ENCODE measurements at regions not wholly inside any gene's neighbourhood (a gene's known extent, or its start where the extent isn't known, plus 50 kb on each side); places are given as distances from the start of the nearest gene placed in this dataset.

- TF ChIP-seq CTCF (IDR thresholded peaks at IDR 0.05) = no peak
- no peak for TF ChIP-seq POLR2A (IDR thresholded peaks at IDR 0.05)
Observed at GRCh38 chr6:134678436-134678889, 271.4 kb downstream of the ALDH8A1 start.

All from right lobe of liver (tissue), 4 donors.